ENCODE measurements at regions not wholly inside any gene's neighbourhood (a gene's known extent, or its start where the extent isn't known, plus 50 kb on each side); places are given as distances from the start of the nearest gene placed in this dataset.

DNA sequence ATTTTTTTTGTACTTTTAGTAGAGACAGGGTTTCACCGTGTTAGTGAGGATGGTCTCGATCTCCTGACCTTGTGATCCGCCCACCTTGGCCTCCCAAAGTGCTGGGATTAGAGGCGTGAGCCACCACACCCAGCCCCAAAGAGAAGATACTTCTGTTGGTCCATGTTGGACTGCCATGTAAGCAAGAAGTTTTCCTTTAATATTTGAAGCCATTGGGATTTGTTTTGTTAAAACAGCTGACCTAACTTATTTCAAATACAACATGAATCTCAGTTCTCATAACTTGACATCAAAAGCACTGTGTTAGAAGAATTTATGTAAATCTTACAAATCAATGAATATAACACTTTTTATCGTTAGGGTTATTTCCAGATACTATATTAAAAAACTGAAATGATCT is 302.4 kb downstream of the SDHAF3 start:
- TF ChIP-seq POLR2A (IDR thresholded peaks at IDR 0.05; ENCODE audit: low read length) (no peak), GATA1 (IDR thresholded peaks at IDR 0.05; ENCODE audit: low read depth, low read length) (no peak)
